HUES6 (cell line): ENCODE measurements at regions not wholly inside any gene's neighbourhood (a gene's known extent, or its start where the extent isn't known, plus 50 kb on each side); places are given as distances from the start of the nearest gene placed in this dataset.
"Not testable (repeated sequence)": the region's sequence is repeated elsewhere in the genome, so short reads cannot be mapped to it uniquely, and the experiment has no call there.

Experiments used
- H3K27ac ChIP-seq: 2 replicates; pipeline ENCODE4 v1.7.0; 2013; ENCODE audit warnings: low read depth, mild to moderate bottlenecking, low read length, inconsistent platforms
- H3K27me3 ChIP-seq: 2 replicates; pipeline ENCODE4 v1.6.1; 2013; ENCODE audit warnings: low read length; ENCODE audit not compliant: control insufficient read depth, insufficient read depth
- H3K36me3 ChIP-seq: 2 replicates; pipeline ENCODE4 v1.6.1; 2013; ENCODE audit warnings: low read length; ENCODE audit not compliant: control insufficient read depth, insufficient read depth
- H3K4me1 ChIP-seq: 2 replicates; pipeline ENCODE4 v1.6.1; 2013; ENCODE audit warnings: low read length; ENCODE audit not compliant: control insufficient read depth, insufficient read depth
- H3K4me3 ChIP-seq: 2 replicates; pipeline ENCODE4 v1.5.1; 2013; ENCODE audit warnings: low read depth, low read length
- H3K9ac ChIP-seq: one replicate; pipeline ENCODE4 v1.6.1; 2013; ENCODE audit warnings: mild to moderate bottlenecking, low read length
- H3K9me3 ChIP-seq: 2 replicates; pipeline ENCODE4 v1.6.1; 2013; ENCODE audit warnings: low read depth, low read length; ENCODE audit not compliant: control insufficient read depth, insufficient read depth

- Histone ChIP-seq H3K9me3 (no peaks in the 10 kb centered on the region), H3K36me3 (no peaks in the 10 kb centered on the region), H3K4me3 (no peak overlapping the region), H3K27me3 (no peaks in the 10 kb centered on the region), H3K4me1 (no peaks in the 10 kb centered on the region), H3K9ac (no peak overlapping the region), H3K27ac (no peak overlapping the region)
Observed at GRCh38 chr3:94619643-94620042, 556.8 kb downstream of the NSUN3 start.

GRCh38 chr3:94626573-94626972 lies 563.7 kb downstream of the NSUN3 start:
- no peaks in the 10 kb centered on the region for H3K9me3 ChIP-seq
- H3K4me1 ChIP-seq = no peaks in the 10 kb centered on the region
- H3K4me3 ChIP-seq = no peak overlapping the region
- no peak overlapping the region for H3K27ac ChIP-seq
- H3K9ac ChIP-seq = no peak overlapping the region
- no peaks in the 10 kb centered on the region for H3K36me3 ChIP-seq
- no peaks in the 10 kb centered on the region for H3K27me3 ChIP-seq

GRCh38 chr3:94627689-94628088 lies 564.8 kb downstream of the NSUN3 start:
- H3K9ac ChIP-seq = no peak overlapping the region
- no peak overlapping the region for H3K4me3 ChIP-seq
- no peaks in the 10 kb centered on the region for H3K27me3 ChIP-seq

GRCh38 chr3:94643400-94643799 lies 580.5 kb downstream of the NSUN3 start:
- Histone ChIP-seq H3K27me3 (no peaks in the 10 kb centered on the region), H3K27ac (peak overlapping the region; percentile 71; the same call in 1 of the 2 replicates), H3K4me3 (no peak overlapping the region), H3K9ac (peak overlapping the region; percentile 45), H3K9me3 (peaks cover 13% of the 10 kb centered on the region), H3K4me1 (peaks cover 9% of the 10 kb centered on the region), H3K36me3 (no peaks in the 10 kb centered on the region)

More at GRCh38 chr3:94627689-94628088, 564.8 kb downstream of the NSUN3 start:
- no peaks in the 10 kb centered on the region for H3K9me3 ChIP-seq
- no peaks in the 10 kb centered on the region for H3K36me3 ChIP-seq
- H3K4me1 ChIP-seq = no peaks in the 10 kb centered on the region
- H3K27ac ChIP-seq = no peak overlapping the region

GRCh38 chr3:94645790-94646189 lies 582.9 kb downstream of the NSUN3 start:
- Histone ChIP-seq H3K9me3 (peaks cover 13% of the 10 kb centered on the region), H3K4me3 (no peak overlapping the region), H3K4me1 (peaks cover 9% of the 10 kb centered on the region), H3K36me3 (no peaks in the 10 kb centered on the region), H3K27ac (no peak overlapping the region), H3K27me3 (no peaks in the 10 kb centered on the region), H3K9ac (no peak overlapping the region)

GRCh38 chr3:94647131-94647530 lies 584.3 kb downstream of the NSUN3 start:
- no peaks in the 10 kb centered on the region for H3K27me3 ChIP-seq
- no peak overlapping the region for H3K4me3 ChIP-seq
- no peaks in the 10 kb centered on the region for H3K36me3 ChIP-seq
- H3K9ac ChIP-seq = no peak overlapping the region
- no peak overlapping the region for H3K27ac ChIP-seq
- peaks cover 9% of the 10 kb centered on the region for H3K4me1 ChIP-seq
- peaks cover 13% of the 10 kb centered on the region for H3K9me3 ChIP-seq

GRCh38 chr3:94648270-94649180 lies 585.7 kb downstream of the NSUN3 start:
- H3K9me3 ChIP-seq = peaks cover 13% of the 10 kb centered on the region
- not testable (repeated sequence) for H3K9ac ChIP-seq, H3K27me3 ChIP-seq, H3K36me3 ChIP-seq, H3K4me3 ChIP-seq, H3K27ac ChIP-seq, H3K4me1 ChIP-seq

GRCh38 chr3:94654096-94654495 lies 591.2 kb downstream of the NSUN3 start:
- H3K4me3 ChIP-seq = no peak overlapping the region
- no peaks in the 10 kb centered on the region for H3K36me3 ChIP-seq
- no peak overlapping the region for H3K9ac ChIP-seq
- H3K27me3 ChIP-seq = no peaks in the 10 kb centered on the region
- H3K27ac ChIP-seq = no peak overlapping the region
- no peaks in the 10 kb centered on the region for H3K4me1 ChIP-seq
- H3K9me3 ChIP-seq = no peaks in the 10 kb centered on the region

- H3K9ac ChIP-seq = no peak overlapping the region
- H3K27ac ChIP-seq = no peak overlapping the region
- no peaks in the 10 kb centered on the region for H3K9me3 ChIP-seq
- no peaks in the 10 kb centered on the region for H3K36me3 ChIP-seq
- H3K4me1 ChIP-seq = no peaks in the 10 kb centered on the region
- no peak overlapping the region for H3K4me3 ChIP-seq
- no peaks in the 10 kb centered on the region for H3K27me3 ChIP-seq
Observed at GRCh38 chr3:94665922-94666321, 603.1 kb downstream of the NSUN3 start.

GRCh38 chr3:94671078-94671477 lies 608.2 kb downstream of the NSUN3 start:
- Histone ChIP-seq H3K27me3 (no peaks in the 10 kb centered on the region), H3K9me3 (no peaks in the 10 kb centered on the region), H3K4me3 (no peak overlapping the region), H3K36me3 (no peaks in the 10 kb centered on the region), H3K9ac (no peak overlapping the region), H3K4me1 (no peaks in the 10 kb centered on the region), H3K27ac (no peak overlapping the region)

GRCh38 chr3:94673876-94674275 lies 611.0 kb downstream of the NSUN3 start:
- Histone ChIP-seq H3K27ac (no peak overlapping the region), H3K4me1 (no peaks in the 10 kb centered on the region), H3K36me3 (no peaks in the 10 kb centered on the region), H3K9ac (no peak overlapping the region), H3K9me3 (no peaks in the 10 kb centered on the region), H3K4me3 (no peak overlapping the region), H3K27me3 (no peaks in the 10 kb centered on the region)
